ENCODE measurements at regions not wholly inside any gene's neighbourhood (a gene's known extent, or its start where the extent isn't known, plus 50 kb on each side); places are given as distances from the start of the nearest gene placed in this dataset.

DNA sequence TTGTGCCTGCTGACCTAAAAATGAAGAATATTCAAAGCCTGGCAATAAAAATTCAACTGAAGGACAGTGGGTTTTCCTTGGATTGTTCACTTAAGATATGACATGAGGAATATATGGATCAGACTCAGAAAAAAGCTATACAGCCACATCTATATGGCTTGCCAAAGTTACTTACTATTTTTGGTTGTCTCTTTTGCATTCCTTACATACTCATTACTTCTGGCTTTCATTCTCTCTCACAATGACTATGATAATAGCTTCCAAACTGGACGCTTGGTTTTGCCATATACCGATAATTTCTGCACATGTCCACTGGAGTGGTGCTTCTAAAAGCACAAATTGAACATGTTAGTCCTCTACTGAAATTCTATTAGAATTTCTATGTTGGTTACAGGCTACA is 664.9 kb downstream of the CDH8 start:
- H3K4me3 ChIP-seq (ENCODE audit: low read length): peak overlapping the region; percentile 28; the same call in 1 of the 2 replicates
- H3F3A ChIP-seq (ENCODE audit: insufficient read depth, low read length): peaks cover 13% of the 10 kb centered on the region
- peak overlapping the region; percentile 61; the same call in 1 of the 2 replicates for H3K27ac ChIP-seq (ENCODE audit: low read length)
- H3K4me1 ChIP-seq (ENCODE audit: low read length): peaks cover 22% of the 10 kb centered on the region
- DNase-seq: no peak
- peak overlapping the region; percentile 57 for H3K4me2 ChIP-seq (ENCODE audit: low read depth, low read length)
- H3K79me2 ChIP-seq (ENCODE audit: low read length): no peaks in the 10 kb centered on the region
- no peaks in the 10 kb centered on the region for H4K20me1 ChIP-seq (ENCODE audit: insufficient read depth, low read length)
- H3K9ac ChIP-seq (ENCODE audit: low read length): no peak overlapping the region
- no peaks in the 10 kb centered on the region for H3K9me2 ChIP-seq (replicated peaks; ENCODE audit: insufficient read depth, low read length)
- H2AFZ ChIP-seq (ENCODE audit: low read length): 0 out of 2 replicates have a peak overlapping the region, but pooled peaks have one; percentile 26
- no peaks in the 10 kb centered on the region for H3K9me3 ChIP-seq (replicated peaks; ENCODE audit: insufficient read depth, low read length)
- H3K36me3 ChIP-seq (replicated peaks; ENCODE audit: insufficient read depth, low read length): no peaks in the 10 kb centered on the region
- no peaks in the 10 kb centered on the region for H3K27me3 ChIP-seq (replicated peaks; ENCODE audit: insufficient read depth, low read length)
- TF ChIP-seq EZH2phosphoT487 (IDR thresholded peaks at IDR 0.05; ENCODE audit: low read length): no peak
- TF ChIP-seq, protein P1, sequence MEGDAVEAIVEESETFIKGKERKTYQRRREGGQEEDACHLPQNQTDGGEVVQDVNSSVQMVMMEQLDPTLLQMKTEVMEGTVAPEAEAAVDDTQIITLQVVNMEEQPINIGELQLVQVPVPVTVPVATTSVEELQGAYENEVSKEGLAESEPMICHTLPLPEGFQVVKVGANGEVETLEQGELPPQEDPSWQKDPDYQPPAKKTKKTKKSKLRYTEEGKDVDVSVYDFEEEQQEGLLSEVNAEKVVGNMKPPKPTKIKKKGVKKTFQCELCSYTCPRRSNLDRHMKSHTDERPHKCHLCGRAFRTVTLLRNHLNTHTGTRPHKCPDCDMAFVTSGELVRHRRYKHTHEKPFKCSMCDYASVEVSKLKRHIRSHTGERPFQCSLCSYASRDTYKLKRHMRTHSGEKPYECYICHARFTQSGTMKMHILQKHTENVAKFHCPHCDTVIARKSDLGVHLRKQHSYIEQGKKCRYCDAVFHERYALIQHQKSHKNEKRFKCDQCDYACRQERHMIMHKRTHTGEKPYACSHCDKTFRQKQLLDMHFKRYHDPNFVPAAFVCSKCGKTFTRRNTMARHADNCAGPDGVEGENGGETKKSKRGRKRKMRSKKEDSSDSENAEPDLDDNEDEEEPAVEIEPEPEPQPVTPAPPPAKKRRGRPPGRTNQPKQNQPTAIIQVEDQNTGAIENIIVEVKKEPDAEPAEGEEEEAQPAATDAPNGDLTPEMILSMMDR (IDR thresholded peaks at IDR 0.05; ENCODE audit: low read length): no peak
- no peak for TF ChIP-seq EZH2 (optimal IDR thresholded peaks at IDR 0.05; ENCODE audit: low read depth, low read length)

DNA sequence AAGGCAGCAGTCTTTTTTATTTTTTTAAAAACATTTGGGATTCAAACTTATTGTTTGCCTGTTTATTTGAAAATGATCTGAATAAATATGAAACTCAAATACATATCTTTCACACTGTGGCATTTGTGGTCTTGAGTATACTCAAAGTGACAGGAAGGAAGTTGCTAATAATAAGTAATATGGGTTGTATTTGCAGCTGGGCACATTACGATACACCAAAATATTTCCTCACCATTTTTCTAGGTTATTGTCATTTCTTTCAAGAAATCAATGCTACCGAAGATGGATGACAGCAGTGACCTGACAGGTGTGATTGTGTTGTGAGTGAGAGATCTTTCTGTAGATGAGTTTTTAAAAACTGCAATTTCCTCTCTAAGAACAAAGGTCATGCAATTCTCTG is 665.7 kb downstream of the CDH8 start:
- peak overlapping the region; percentile 26; the same call in 1 of the 2 replicates for H2AFZ ChIP-seq (ENCODE audit: low read length)
- DNase-seq: peak; percentile 80
- H3K9me2 ChIP-seq (replicated peaks; ENCODE audit: insufficient read depth, low read length): no peaks in the 10 kb centered on the region
- no peaks in the 10 kb centered on the region for H3K36me3 ChIP-seq (replicated peaks; ENCODE audit: insufficient read depth, low read length)
- H3K79me2 ChIP-seq (ENCODE audit: low read length): no peaks in the 10 kb centered on the region
- H4K20me1 ChIP-seq (ENCODE audit: insufficient read depth, low read length): no peaks in the 10 kb centered on the region
- no peaks in the 10 kb centered on the region for H3K27me3 ChIP-seq (replicated peaks; ENCODE audit: insufficient read depth, low read length)
- H3K27ac ChIP-seq (ENCODE audit: low read length): peak overlapping the region; percentile 61; the same call in 1 of the 2 replicates
- no peak overlapping the region for H3K9ac ChIP-seq (ENCODE audit: low read length)
- peak overlapping the region; percentile 28 for H3K4me3 ChIP-seq (ENCODE audit: low read length)
- peaks cover 22% of the 10 kb centered on the region for H3K4me1 ChIP-seq (ENCODE audit: low read length)
- peaks cover 13% of the 10 kb centered on the region for H3F3A ChIP-seq (ENCODE audit: insufficient read depth, low read length)
- H3K4me2 ChIP-seq (ENCODE audit: low read depth, low read length): peak overlapping the region; percentile 57
- TF ChIP-seq, protein P1 (IDR thresholded peaks at IDR 0.05; ENCODE audit: low read length): no peak
- H3K9me3 ChIP-seq (replicated peaks; ENCODE audit: insufficient read depth, low read length): no peaks in the 10 kb centered on the region

DNA sequence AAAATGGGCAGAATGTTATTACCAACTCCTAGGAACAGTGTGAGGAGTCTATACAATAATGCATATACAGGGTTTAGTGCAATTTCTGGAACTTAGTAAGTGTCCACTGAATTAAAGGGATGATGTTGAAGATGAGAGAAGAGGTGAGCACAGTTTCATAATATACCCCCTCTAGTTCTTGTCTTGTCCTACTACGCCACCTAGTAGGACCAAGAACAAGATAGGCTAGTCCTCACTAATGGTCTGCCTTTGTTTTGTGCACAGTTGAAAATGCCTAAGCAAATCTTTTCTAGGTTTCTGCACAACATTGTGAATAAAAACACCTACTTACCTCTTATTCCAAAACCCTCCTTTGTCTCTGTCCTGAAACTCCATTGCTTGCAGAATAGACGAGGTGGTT is 670.2 kb downstream of the CDH8 start:
- no peak overlapping the region for H3K4me3 ChIP-seq (ENCODE audit: low read length)
- peaks cover 13% of the 10 kb centered on the region for H3K4me1 ChIP-seq (ENCODE audit: low read length)

More for the DNA sequence above, 670.2 kb downstream of the CDH8 start:
- no peak overlapping the region for H2AFZ ChIP-seq (ENCODE audit: low read length)
- no peak overlapping the region for H3K9ac ChIP-seq (ENCODE audit: low read length)
- TF ChIP-seq, protein P1 (IDR thresholded peaks at IDR 0.05; ENCODE audit: low read length): peak; percentile 13; the same call in 1 of the 2 replicates
- TF ChIP-seq EZH2phosphoT487 (IDR thresholded peaks at IDR 0.05; ENCODE audit: low read length) (no peak), EZH2 (optimal IDR thresholded peaks at IDR 0.05; ENCODE audit: low read depth, low read length) (no peak)
- H3K36me3 ChIP-seq (replicated peaks; ENCODE audit: insufficient read depth, low read length): no peaks in the 10 kb centered on the region
- no peak for DNase-seq
- H4K20me1 ChIP-seq (ENCODE audit: insufficient read depth, low read length): no peaks in the 10 kb centered on the region
- H3K9me3 ChIP-seq (replicated peaks; ENCODE audit: insufficient read depth, low read length): no peaks in the 10 kb centered on the region
- H3K27me3 ChIP-seq (replicated peaks; ENCODE audit: insufficient read depth, low read length): no peaks in the 10 kb centered on the region
- H3K9me2 ChIP-seq (replicated peaks; ENCODE audit: insufficient read depth, low read length): no peaks in the 10 kb centered on the region
- no peak overlapping the region for H3K4me2 ChIP-seq (ENCODE audit: low read depth, low read length)
- no peak overlapping the region for H3K27ac ChIP-seq (ENCODE audit: low read length)
- H3F3A ChIP-seq (ENCODE audit: insufficient read depth, low read length): peaks cover 10% of the 10 kb centered on the region
- no peaks in the 10 kb centered on the region for H3K79me2 ChIP-seq (ENCODE audit: low read length)
